HG02588 (cell line): ENCODE measurements at regions not wholly inside any gene's neighbourhood (a gene's known extent, or its start where the extent isn't known, plus 50 kb on each side); places are given as distances from the start of the nearest gene placed in this dataset.
A peak's percentile ranks its signal among the peaks of the same experiment; 100 is the strongest.

Source experiments
- ATAC-seq: cut with Tn5 transposase; IDR thresholded peaks from one replicate; pipeline ENCODE4 v1.9.1; 2021; ENCODE audit warnings: mild to moderate bottlenecking, moderate library complexity; ENCODE audit not compliant: unreplicated experiment

DNA sequence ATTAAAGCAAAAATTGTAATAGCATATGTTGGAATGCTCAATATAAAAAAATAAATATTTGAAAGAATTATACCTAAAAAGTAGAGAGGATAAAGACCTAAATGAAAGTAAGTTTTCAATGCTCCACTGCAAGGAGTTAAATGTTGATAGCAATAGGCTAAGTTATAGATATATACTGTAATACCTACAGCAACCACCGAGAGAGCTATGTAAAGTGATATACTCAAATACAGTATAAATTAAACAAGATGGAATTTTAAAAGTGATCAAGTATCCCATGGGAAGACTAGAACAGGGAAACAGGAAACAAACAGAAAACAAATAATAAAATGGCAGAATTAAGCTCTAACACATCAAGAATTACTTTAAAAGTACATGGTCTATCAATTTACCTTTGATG, 73.9 kb downstream of the CASP3 start:
- no peak for ATAC-seq

GRCh38 chr4:184574861-184575260, 74.4 kb downstream of the CASP3 start:
- no peak for ATAC-seq

- ATAC-seq: no peak
Measured at GRCh38 chr4:184573701-184574100, 75.5 kb downstream of the CASP3 start.

DNA sequence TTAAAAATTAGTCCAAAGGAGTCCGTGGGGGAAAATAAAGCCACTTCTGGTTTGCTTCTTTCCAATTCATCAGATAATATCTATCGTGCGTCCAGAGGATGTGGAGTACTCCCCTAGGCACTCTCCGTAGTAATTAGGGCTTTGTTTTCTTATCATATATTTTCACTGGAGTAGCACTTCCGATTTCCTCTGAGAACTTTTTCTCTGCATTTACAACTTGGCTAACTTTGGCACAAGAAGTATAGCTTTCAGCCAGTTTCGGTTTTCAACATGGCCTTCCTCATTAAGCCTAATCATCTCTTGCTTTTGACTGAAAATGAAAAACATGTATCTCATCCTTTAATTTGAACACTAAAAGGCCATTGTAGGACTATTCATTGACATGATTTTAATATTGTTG, 80.5 kb downstream of the CASP3 start:
- no peak for ATAC-seq

GRCh38 chr4:184563621-184564020, 85.6 kb downstream of the CASP3 start:
- no peak for ATAC-seq

DNA sequence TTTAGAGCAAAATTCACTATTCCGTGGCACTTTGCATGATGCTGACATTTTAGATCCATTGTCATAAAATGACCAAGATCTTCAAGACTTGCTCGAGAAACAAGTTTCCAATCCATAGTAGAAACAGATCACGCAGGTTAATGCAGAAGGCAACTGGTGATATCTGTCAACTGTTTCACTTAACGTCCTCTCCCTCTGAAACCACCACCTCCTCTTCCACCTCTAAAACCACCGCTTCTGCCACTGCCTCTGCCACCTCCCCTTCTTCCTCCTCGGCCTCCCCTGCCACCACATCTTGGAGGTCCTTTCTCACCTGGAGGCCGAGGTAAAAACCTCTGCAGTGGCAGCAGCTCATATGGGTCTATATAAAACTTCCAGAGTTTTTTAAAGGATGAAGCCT, 84.6 kb upstream of the IRF2 start:
- ATAC-seq: no peak

- no peak for ATAC-seq
Measured at GRCh38 chr4:184553891-184554290, 79.5 kb upstream of the IRF2 start.

GRCh38 chr4:184550476-184550875, 76.1 kb upstream of the IRF2 start:
- no peak for ATAC-seq

DNA sequence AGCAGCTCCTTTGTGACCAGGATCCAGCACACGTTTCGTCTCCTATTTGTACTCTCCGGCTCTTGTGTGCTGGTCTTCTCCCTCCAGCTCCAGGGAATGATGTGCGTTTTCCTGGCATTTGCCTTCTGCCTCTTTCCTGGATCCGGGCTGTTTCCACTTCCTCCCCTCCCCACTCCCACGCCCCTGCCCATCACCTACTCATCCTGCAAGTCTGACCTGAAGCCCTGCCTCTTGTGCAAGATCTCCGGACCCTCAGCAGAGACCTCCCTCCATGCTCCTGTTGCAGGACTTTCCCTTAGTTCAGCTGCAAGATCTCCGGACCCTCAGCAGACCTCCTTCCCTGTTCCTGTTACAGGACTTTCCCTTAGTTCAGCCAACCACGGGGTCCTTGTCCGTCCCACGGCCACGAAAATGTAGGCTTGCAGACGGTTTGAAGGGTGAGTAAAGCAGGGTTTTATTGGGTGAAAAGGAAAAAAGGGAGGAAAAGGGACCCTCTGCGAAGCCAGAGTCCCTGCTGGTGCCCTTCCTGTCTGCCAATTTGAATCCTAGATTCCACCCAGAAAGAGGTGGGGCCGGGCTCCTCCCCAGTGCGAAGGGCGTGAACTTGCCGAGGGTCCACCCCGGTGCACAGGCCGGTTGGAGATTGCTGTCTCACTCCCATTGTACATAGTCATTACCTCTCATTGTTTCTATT, 74.4 kb upstream of the IRF2 start:
- ATAC-seq: no peak

DNA sequence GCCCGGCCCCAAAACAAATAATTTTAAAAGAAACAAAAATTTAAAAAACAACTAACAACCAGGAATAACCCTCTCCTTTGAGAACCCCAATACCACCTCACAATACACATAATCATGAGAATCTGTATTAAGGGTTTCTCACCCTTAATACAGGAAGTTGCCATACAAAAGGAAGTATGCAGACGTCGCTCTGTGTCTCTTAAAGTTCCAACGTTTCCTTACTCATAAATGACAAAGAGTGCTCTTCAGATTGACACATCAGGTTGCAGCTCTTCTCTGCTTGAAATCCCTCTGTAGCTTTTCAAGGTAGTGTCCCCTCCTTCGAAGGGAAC, 73.9 kb upstream of the IRF2 start:
- ATAC-seq: no peak

GRCh38 chr4:184544788-184545409, 70.5 kb upstream of the IRF2 start:
- ATAC-seq: no peak

GRCh38 chr4:184541907-184542306, 67.6 kb upstream of the IRF2 start:
- no peak for ATAC-seq

GRCh38 chr4:184540307-184540706, 66.0 kb upstream of the IRF2 start:
- ATAC-seq: no peak

DNA sequence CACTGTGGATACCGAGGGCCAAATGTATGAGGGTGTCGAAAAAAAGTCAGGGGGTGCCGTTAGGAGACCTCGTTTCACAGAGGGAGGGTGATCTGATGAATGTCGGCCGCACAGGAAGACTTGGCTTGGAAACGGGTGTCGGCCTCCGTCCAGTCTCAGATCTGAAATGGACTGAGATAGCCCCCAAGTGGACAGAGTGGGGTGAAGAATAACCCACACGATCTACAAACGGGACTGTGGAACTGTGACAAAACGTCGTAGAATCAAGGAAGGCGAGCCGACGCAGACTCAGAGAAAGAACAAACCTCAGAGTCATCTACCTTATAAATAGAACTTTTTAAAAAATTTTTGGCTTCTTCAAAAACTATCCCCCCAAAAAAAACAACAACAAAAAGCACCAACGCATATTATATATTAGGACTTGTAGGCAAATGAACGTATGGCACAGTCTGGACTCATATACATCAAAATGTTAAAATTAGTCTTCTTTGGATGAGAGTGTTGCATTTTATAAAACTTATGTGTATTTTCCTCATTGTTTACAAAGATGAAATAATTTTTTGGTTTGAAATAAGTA, 63.8 kb upstream of the IRF2 start:
- peak; percentile 53 for ATAC-seq

GRCh38 chr4:184537269-184538022, 63.1 kb upstream of the IRF2 start:
- ATAC-seq: peak; percentile 48

DNA sequence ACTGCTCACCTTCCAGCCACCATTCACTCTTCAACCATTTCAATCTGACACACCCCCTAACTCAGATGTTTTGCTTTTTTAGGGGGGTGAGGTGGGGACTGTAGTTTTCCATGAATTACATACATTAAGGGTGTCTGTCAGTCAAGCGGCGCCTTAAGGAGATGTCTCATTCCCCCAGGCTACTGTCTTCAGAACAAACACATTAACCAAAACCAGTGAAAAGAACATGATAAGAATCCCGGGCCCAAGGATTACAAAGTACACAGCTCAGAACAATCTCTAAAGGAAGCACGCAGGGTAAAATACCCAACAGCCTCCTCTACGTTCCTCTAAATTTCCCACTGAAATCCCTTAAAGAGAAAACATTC, 62.5 kb upstream of the IRF2 start:
- ATAC-seq: no peak

DNA sequence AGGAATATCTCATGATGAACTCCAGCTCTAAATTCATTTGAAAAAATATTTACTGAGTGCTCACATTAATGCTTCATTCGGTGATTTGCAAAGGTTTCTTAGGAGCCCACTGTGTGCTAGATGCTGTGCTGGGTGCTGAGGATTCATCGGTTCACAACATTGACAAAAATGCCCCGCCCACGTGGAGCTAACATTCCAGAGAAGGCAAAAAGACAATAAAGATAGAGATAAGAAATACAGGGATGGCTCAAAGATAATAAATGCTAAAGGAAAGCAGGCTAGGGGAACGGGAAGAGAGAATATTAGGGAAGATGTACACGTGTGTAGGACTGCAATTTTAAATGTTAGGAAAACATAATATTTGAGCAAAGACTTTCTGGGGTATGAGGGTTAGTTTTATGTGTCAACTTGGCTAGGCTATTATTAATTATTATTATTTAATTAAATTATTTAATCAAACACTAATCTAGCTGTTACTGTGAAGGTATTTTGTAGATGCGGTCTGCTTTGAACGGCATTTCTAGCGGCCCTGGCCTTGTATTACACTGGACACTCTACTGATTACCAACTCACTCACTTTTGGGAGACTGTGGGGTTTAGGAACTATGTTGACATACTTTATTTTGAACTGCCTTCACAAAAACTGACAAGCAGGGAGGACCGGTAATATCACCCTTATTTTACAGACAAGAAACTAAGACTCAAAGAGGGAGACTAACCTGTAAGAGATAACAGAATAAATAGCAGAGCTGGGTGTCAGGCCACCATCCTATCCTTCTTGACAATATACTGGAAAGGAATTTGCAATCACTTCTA, 61.9 kb upstream of the IRF2 start:
- no peak for ATAC-seq

GRCh38 chr4:184534511-184535391, 60.4 kb upstream of the IRF2 start:
- ATAC-seq: peak; percentile 43

DNA sequence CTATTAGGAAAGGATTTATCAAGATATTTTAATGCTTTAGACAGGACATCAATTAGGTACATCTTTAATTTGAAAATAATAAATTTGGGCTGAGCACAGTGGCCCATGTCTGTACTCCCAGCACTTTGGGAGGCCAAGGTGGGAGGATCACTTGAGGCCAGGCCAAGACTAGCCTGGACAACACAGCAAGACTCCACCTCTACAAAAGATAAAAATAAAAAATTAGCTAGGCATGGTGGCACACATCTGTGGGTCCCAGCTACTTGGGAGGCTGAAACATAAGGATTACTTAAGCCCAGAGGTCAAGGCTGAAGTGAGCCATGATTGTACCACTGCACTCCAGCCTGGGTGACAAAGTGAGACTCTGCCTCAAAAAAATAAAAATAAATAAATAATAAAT, 59.6 kb upstream of the IRF2 start:
- ATAC-seq: no peak

DNA sequence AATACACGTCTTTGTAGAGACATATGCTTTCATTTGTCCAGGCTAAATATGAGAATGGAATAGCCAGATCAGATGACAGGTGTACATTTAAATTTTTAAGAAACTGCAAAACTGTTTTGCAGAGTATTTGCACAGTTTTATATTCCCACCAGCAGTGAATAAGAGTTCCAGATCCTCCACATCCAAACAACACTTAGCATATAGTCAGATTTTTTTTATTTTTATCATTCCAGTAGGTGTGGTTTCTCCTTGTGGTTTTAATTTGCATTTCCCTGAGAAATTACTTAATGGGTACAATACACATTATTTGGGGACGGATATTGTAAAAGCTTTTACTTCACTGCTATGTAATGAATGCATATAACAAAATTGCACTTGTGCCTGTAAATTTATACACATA, 56.7 kb upstream of the IRF2 start:
- no peak for ATAC-seq
